GM18511 (cell line): ENCODE measurements at regions not wholly inside any gene's neighbourhood (a gene's known extent, or its start where the extent isn't known, plus 50 kb on each side); places are given as distances from the start of the nearest gene placed in this dataset.

Experiments
- ATAC-seq: cut with Tn5 transposase; IDR thresholded peaks from one replicate; pipeline ENCODE4 v1.9.1; 2021; ENCODE audit warnings: mild to moderate bottlenecking, moderate library complexity; ENCODE audit not compliant: unreplicated experiment

- ATAC-seq = no peak
Observed at GRCh38 chr7:45506059-45506458, 68.1 kb upstream of the ADCY1 start.

- no peak for ATAC-seq
Observed at GRCh38 chr7:45509222-45509621, 64.9 kb upstream of the ADCY1 start.

- no peak for ATAC-seq
Observed at GRCh38 chr7:45511721-45512597, 62.2 kb upstream of the ADCY1 start.

- ATAC-seq = no peak
Observed at GRCh38 chr7:45514944-45515343, 59.2 kb upstream of the ADCY1 start.

- no peak for ATAC-seq
Observed at GRCh38 chr7:45515346-45515745, 58.8 kb upstream of the ADCY1 start.
